Upper lobe of left lung (tissue), 6 donors: ENCODE measurements at regions not wholly inside any gene's neighbourhood (a gene's known extent, or its start where the extent isn't known, plus 50 kb on each side); places are given as distances from the start of the nearest gene placed in this dataset.

Source experiments
- ATAC-seq, 2 donors: fragments of 200-7000 bp; cut with Tn5 transposase; one replicate each; pipeline ENCODE4 v1.9.1; 2022; ENCODE audit warnings: mild to moderate bottlenecking in 2 of 2, moderate library complexity in 2 of 2; ENCODE audit not compliant: low FRiP score in 2 of 2
- DNase-seq, 2 donors: peaks; one replicate each; pipeline ENCODE4 v3.0.0-alpha.2; 2019 to 2020
- H3K27ac ChIP-seq, 4 donors: fragments of 200-600 bp; sonication (generic); one replicate each; pipeline ENCODE4 v1.5.1; 2016 to 2019
- H3K27me3 ChIP-seq, 4 donors: fragments of 200-600 bp; sonication (generic); one replicate each; pipeline ENCODE4 v1.5.1; 2017 to 2019
- H3K36me3 ChIP-seq, 4 donors: fragments of 200-600 bp; sonication (generic); one replicate each; pipeline ENCODE4 v1.5.1; 2016 to 2019
- H3K4me1 ChIP-seq, 4 donors: fragments of 200-600 bp; sonication (generic); one replicate each; pipeline ENCODE4 v1.5.1; 2018 to 2019
- H3K4me3 ChIP-seq, 4 donors: fragments of 200-600 bp; sonication (generic); one replicate each; pipeline ENCODE4 v1.5.1; 2017 to 2019; ENCODE audit warnings: mild to moderate bottlenecking in 2 of 4, moderate library complexity in 1 of 4
- H3K9me3 ChIP-seq, 4 donors: fragments of 200-600 bp; sonication (generic); one replicate each; pipeline ENCODE4 v1.5.1; 2018 to 2019
- CTCF ChIP-seq, 6 experiments: fragments of 450-650 bp in 4 of 6; fragments of 200-600 bp in 2 of 6; sonication (generic) in 2 of 6; IDR thresholded peaks; one replicate each; pipeline ENCODE4 v1.5.1; 2016 to 2019; ENCODE audit warnings: antibody characterized with exemption in 6 of 6
- EP300 ChIP-seq, 4 donors: sonication (generic); formaldehyde crosslinking; IDR thresholded peaks; one replicate each; pipeline ENCODE4 v1.5.1; 2017; ENCODE audit warnings: antibody characterized with exemption in 4 of 4, control low read depth in 2 of 4
- POLR2A ChIP-seq, 4 donors: fragments of 450-650 bp; IDR thresholded peaks; one replicate each; pipeline ENCODE4 v1.5.1; 2016 to 2017; ENCODE audit warnings: antibody characterized with exemption in 4 of 4, mild to moderate bottlenecking in 2 of 4
- POLR2AphosphoS5 ChIP-seq, 2 donors: sonication (generic); formaldehyde crosslinking; IDR thresholded peaks; one replicate each; pipeline ENCODE4 v1.5.1; 2017; ENCODE audit warnings: antibody characterized with exemption in 2 of 2
- WGBS, 2 donors: methylation state at CpG; one replicate each; pipeline ENCODE4 v1.1.5; 2017 to 2018; 5-methylcytosine and 5-hydroxymethylcytosine counted together
- donor health status: DM: no; HTN: no; CAD: no; lungs with moderate emphysema.
- donor health status: DM: no; HTN: yes; CAD: no; lungs with severe emphysema.

GRCh38 chr3:194827486-194827885 is 141.8 kb downstream of the FAM43A start:
- ATAC-seq: no peak
- no peak overlapping the region for H3K27ac ChIP-seq
- H3K27me3 ChIP-seq: no peaks in the 10 kb centered on the region
- H3K4me3 ChIP-seq: no peak overlapping the region
- H3K36me3 ChIP-seq: no peaks in the 10 kb centered on the region
- TF ChIP-seq CTCF (IDR thresholded peaks at IDR 0.05) (no peak), POLR2A (IDR thresholded peaks at IDR 0.05) (no peak), POLR2AphosphoS5 (IDR thresholded peaks at IDR 0.05) (no peak), EP300 (IDR thresholded peaks at IDR 0.05) (no peak)
- no peak for DNase-seq
- no peaks in the 10 kb centered on the region for H3K4me1 ChIP-seq
- no peaks in the 10 kb centered on the region for H3K9me3 ChIP-seq
- WGBS, 2 donors: 89 to 96% methylated on average over 1 of the region's 1 CpG

- WGBS, 2 donors: 85 to 88% methylated on average over 6 of the region's 6 CpGs
- ATAC-seq: no peak
- H3K27ac ChIP-seq: no peak overlapping the region
Observed at GRCh38 chr3:194828116-194828515, 142.4 kb downstream of the FAM43A start.

GRCh38 chr3:194828926-194829325 is 143.2 kb downstream of the FAM43A start:
- no peak for TF ChIP-seq POLR2AphosphoS5 (IDR thresholded peaks at IDR 0.05)
- no peak for TF ChIP-seq POLR2A (IDR thresholded peaks at IDR 0.05)
- no peak for TF ChIP-seq CTCF (IDR thresholded peaks at IDR 0.05)
- TF ChIP-seq EP300 (IDR thresholded peaks at IDR 0.05): no peak
- no peaks in the 10 kb centered on the region for H3K27me3 ChIP-seq
- H3K27ac ChIP-seq: no peak overlapping the region
- no peaks in the 10 kb centered on the region for H3K36me3 ChIP-seq
- H3K4me1 ChIP-seq: no peaks in the 10 kb centered on the region
- WGBS, 2 donors: 73 to 78% methylated on average over 4 of the region's 4 CpGs
- H3K9me3 ChIP-seq: no peaks in the 10 kb centered on the region
- DNase-seq (no peak), ATAC-seq (no peak)
- H3K4me3 ChIP-seq: no peak overlapping the region

More at GRCh38 chr3:194828116-194828515, 142.4 kb downstream of the FAM43A start:
- H3K36me3 ChIP-seq: no peaks in the 10 kb centered on the region
- H3K9me3 ChIP-seq: no peaks in the 10 kb centered on the region
- no peak overlapping the region for H3K4me3 ChIP-seq
- DNase-seq: no peak
- no peak for TF ChIP-seq POLR2AphosphoS5 (IDR thresholded peaks at IDR 0.05)
- TF ChIP-seq POLR2A (IDR thresholded peaks at IDR 0.05): no peak
- no peak for TF ChIP-seq EP300 (IDR thresholded peaks at IDR 0.05)
- no peak for TF ChIP-seq CTCF (IDR thresholded peaks at IDR 0.05)
- H3K4me1 ChIP-seq: no peaks in the 10 kb centered on the region
- H3K27me3 ChIP-seq: no peaks in the 10 kb centered on the region

- Histone ChIP-seq H3K9me3 (no peaks in the 10 kb centered on the region), H3K4me3 (no peak overlapping the region), H3K4me1 (no peaks in the 10 kb centered on the region), H3K27me3 (no peaks in the 10 kb centered on the region), H3K36me3 (no peaks in the 10 kb centered on the region), H3K27ac (no peak overlapping the region)
- TF ChIP-seq EP300 (IDR thresholded peaks at IDR 0.05) (no peak), POLR2AphosphoS5 (IDR thresholded peaks at IDR 0.05) (no peak), CTCF (IDR thresholded peaks at IDR 0.05) (no peak), POLR2A (IDR thresholded peaks at IDR 0.05) (no peak)
- ATAC-seq (no peak), DNase-seq (no peak)
- WGBS, 2 donors: 66 to 79% methylated on average over 6 of the region's 6 CpGs
Observed at GRCh38 chr3:194830401-194830800, 144.7 kb downstream of the FAM43A start.

- Histone ChIP-seq H3K9me3 (no peaks in the 10 kb centered on the region), H3K4me3 (no peak overlapping the region), H3K27ac (no peak overlapping the region), H3K36me3 (no peaks in the 10 kb centered on the region), H3K4me1 (no peaks in the 10 kb centered on the region), H3K27me3 (no peaks in the 10 kb centered on the region)
- 94% methylated on average over 1 of the region's 1 CpG for WGBS, 2 donors
- ATAC-seq: no peak
- TF ChIP-seq EP300 (IDR thresholded peaks at IDR 0.05) (no peak), POLR2A (IDR thresholded peaks at IDR 0.05) (no peak), CTCF (IDR thresholded peaks at IDR 0.05) (no peak), POLR2AphosphoS5 (IDR thresholded peaks at IDR 0.05) (no peak)
- no peak for DNase-seq
Observed at GRCh38 chr3:194830978-194831377, 145.3 kb downstream of the FAM43A start.
